Loucy (cell line): ENCODE measurements at regions not wholly inside any gene's neighbourhood (a gene's known extent, or its start where the extent isn't known, plus 50 kb on each side); places are given as distances from the start of the nearest gene placed in this dataset.

Source experiments
- H2AFZ ChIP-seq: fragments of 200-600 bp; sonication (generic); 2 replicates; pipeline ENCODE4 v1.6.0; 2016; ENCODE audit warnings: antibody characterized with exemption, mild to moderate bottlenecking, low read length, moderate library complexity
- H3F3A ChIP-seq: fragments of 200-600 bp; 2 replicates; pipeline ENCODE4 v1.6.0; 2016; ENCODE audit warnings: antibody characterized with exemption, low read depth, mild to moderate bottlenecking
- H3K27me3 ChIP-seq: fragments of 200-600 bp; sonication (generic); 2 replicates; pipeline ENCODE4 v1.6.1; 2014; ENCODE audit warnings: low read length, mild to moderate bottlenecking; ENCODE audit not compliant: insufficient read depth, poor library complexity, severe bottlenecking
- H3K36me3 ChIP-seq: fragments of 200-600 bp; sonication (generic); 2 replicates; pipeline ENCODE4 v1.6.1; 2016; ENCODE audit warnings: low read length; ENCODE audit not compliant: insufficient read depth
- H3K4me1 ChIP-seq: fragments of 200-600 bp; sonication (generic); 2 replicates; pipeline ENCODE4 v1.5.1; 2014; ENCODE audit warnings: low read length, mild to moderate bottlenecking; ENCODE audit not compliant: insufficient read depth, poor library complexity, severe bottlenecking
- H3K4me2 ChIP-seq: fragments of 200-600 bp; sonication (generic); 2 replicates; pipeline ENCODE4 v1.6.0; 2014; ENCODE audit warnings: antibody characterized with exemption, low read length, low read depth, mild to moderate bottlenecking; ENCODE audit not compliant: poor library complexity, severe bottlenecking
- H3K4me3 ChIP-seq: fragments of 200-600 bp; sonication (generic); 2 replicates; pipeline ENCODE4 v1.5.1; 2014; ENCODE audit warnings: low read length, mild to moderate bottlenecking, mixed read lengths; ENCODE audit not compliant: poor library complexity, severe bottlenecking
- H3K79me2 ChIP-seq: fragments of 200-600 bp; sonication (generic); 2 replicates; pipeline ENCODE4 v1.6.1; 2014; ENCODE audit warnings: low read length; ENCODE audit not compliant: insufficient read depth
- H3K9ac ChIP-seq: fragments of 200-600 bp; sonication (generic); 2 replicates; pipeline ENCODE4 v1.6.0; 2014; ENCODE audit warnings: mild to moderate bottlenecking, low read depth, low read length, moderate library complexity; ENCODE audit not compliant: poor library complexity, severe bottlenecking
- H3K9me2 ChIP-seq: fragments of 200-600 bp; sonication (generic); replicated peaks from 2 replicates; pipeline ENCODE4 v1.6.1; 2016; ENCODE audit warnings: low read depth, low read length, mixed read lengths
- H3K9me3 ChIP-seq: fragments of 200-600 bp; sonication (generic); 2 replicates; pipeline ENCODE4 v1.6.1; 2014; ENCODE audit warnings: mild to moderate bottlenecking, antibody characterized with exemption, low read length, low read depth; ENCODE audit not compliant: insufficient read depth
- H4K20me1 ChIP-seq: fragments of 200-600 bp; sonication (generic); 2 replicates; pipeline ENCODE4 v1.6.0; 2014; ENCODE audit warnings: antibody characterized with exemption, low read length, mild to moderate bottlenecking; ENCODE audit not compliant: insufficient read depth, poor library complexity, severe bottlenecking
- CTCF ChIP-seq: fragments of 200-600 bp; sonication (generic); conservative IDR thresholded peaks from 2 replicates; pipeline ENCODE4 v1.5.1; 2014; ENCODE audit warnings: mild to moderate bottlenecking, antibody characterized with exemption, low read length
- EZH2phosphoT487 ChIP-seq: fragments of 200-600 bp; IDR thresholded peaks from 2 replicates; pipeline ENCODE4 v1.6.1; 2018; ENCODE audit warnings: antibody characterized with exemption, mild to moderate bottlenecking, moderate library complexity, borderline replicate concordance

- Histone ChIP-seq H3K4me3 (no peak overlapping the region), H4K20me1 (no peaks in the 10 kb centered on the region)
Measured at GRCh38 chr16:5465714-5466113, 368.1 kb upstream of the EEF2KMT start.

GRCh38 chr16:5463820-5464219 is 366.2 kb upstream of the EEF2KMT start:
- Histone ChIP-seq H3F3A (no peaks in the 10 kb centered on the region), H2AFZ (no peak overlapping the region), H4K20me1 (no peaks in the 10 kb centered on the region), H3K4me3 (no peak overlapping the region), H3K4me1 (no peaks in the 10 kb centered on the region), H3K9me2 (no peaks in the 10 kb centered on the region), H3K9me3 (no peaks in the 10 kb centered on the region), H3K4me2 (no peak overlapping the region), H3K27me3 (no peaks in the 10 kb centered on the region), H3K9ac (no peak overlapping the region), H3K79me2 (no peaks in the 10 kb centered on the region), H3K36me3 (no peaks in the 10 kb centered on the region)
- no peak for TF ChIP-seq EZH2phosphoT487
- no peak for TF ChIP-seq CTCF

More at GRCh38 chr16:5465714-5466113, 368.1 kb upstream of the EEF2KMT start:
- Histone ChIP-seq H3K36me3 (no peaks in the 10 kb centered on the region), H3K9ac (no peak overlapping the region), H3K79me2 (no peaks in the 10 kb centered on the region), H3F3A (no peaks in the 10 kb centered on the region), H3K9me3 (no peaks in the 10 kb centered on the region), H3K4me1 (no peaks in the 10 kb centered on the region), H3K4me2 (no peak overlapping the region), H2AFZ (no peak overlapping the region), H3K27me3 (no peaks in the 10 kb centered on the region), H3K9me2 (no peaks in the 10 kb centered on the region)
- no peak for TF ChIP-seq CTCF

- Histone ChIP-seq H3K9me3 (no peaks in the 10 kb centered on the region), H3K27me3 (no peaks in the 10 kb centered on the region), H3K4me3 (no peak overlapping the region), H2AFZ (no peak overlapping the region), H4K20me1 (no peaks in the 10 kb centered on the region), H3K36me3 (no peaks in the 10 kb centered on the region), H3K9me2 (no peaks in the 10 kb centered on the region), H3K4me1 (no peaks in the 10 kb centered on the region), H3K79me2 (no peaks in the 10 kb centered on the region), H3F3A (no peaks in the 10 kb centered on the region), H3K9ac (no peak overlapping the region), H3K4me2 (no peak overlapping the region)
- no peak for TF ChIP-seq CTCF
- TF ChIP-seq EZH2phosphoT487, result no peak
Measured at GRCh38 chr16:5461574-5461973, 364.0 kb upstream of the EEF2KMT start.
